Duodenal mucosa (tissue), 2 donors: ENCODE measurements at regions not wholly inside any gene's neighbourhood (a gene's known extent, or its start where the extent isn't known, plus 50 kb on each side); places are given as distances from the start of the nearest gene placed in this dataset.

Experiments
- H3K27ac ChIP-seq: one replicate; pipeline ENCODE4 v1.7.0; 2013; ENCODE audit warnings: low read depth, low read length
- H3K27me3 ChIP-seq, 2 donors: one replicate each; pipeline ENCODE4 v1.7.0; 2013; ENCODE audit warnings: low read length in 2 of 2, control low read depth in 1 of 2; ENCODE audit not compliant: insufficient read depth in 2 of 2, control insufficient read depth in 1 of 2
- H3K36me3 ChIP-seq, 2 donors: one replicate each; pipeline ENCODE4 v1.7.0; 2013; ENCODE audit warnings: low read length in 2 of 2, control low read depth in 1 of 2; ENCODE audit not compliant: insufficient read depth in 2 of 2, control insufficient read depth in 1 of 2
- H3K4me1 ChIP-seq, 2 donors: one replicate each; pipeline ENCODE4 v1.7.0; 2013; ENCODE audit warnings: low read length in 2 of 2, control low read depth in 1 of 2; ENCODE audit not compliant: insufficient read depth in 2 of 2, control insufficient read depth in 1 of 2
- H3K4me3 ChIP-seq, 2 donors: one replicate each; pipeline ENCODE4 v1.7.0; 2013; ENCODE audit warnings: low read length in 2 of 2, low read depth in 1 of 2
- H3K9ac ChIP-seq, 2 donors: one replicate each; pipeline ENCODE4 v1.7.0; 2013; ENCODE audit warnings: low read length in 2 of 2, low read depth in 1 of 2
- H3K9me3 ChIP-seq, 2 donors: one replicate each; pipeline ENCODE4 v1.7.0; 2013; ENCODE audit warnings: low read length in 2 of 2, control low read depth in 1 of 2; ENCODE audit not compliant: control insufficient read depth in 1 of 2

GRCh38 chr22:44578110-44578457 lies 80.1 kb upstream of the RTL6 start:
- H3K36me3 ChIP-seq = no peaks in the 10 kb centered on the region
- no peaks in the 10 kb centered on the region for H3K4me1 ChIP-seq
- H3K27me3 ChIP-seq = peaks cover 0 to 8% of the 10 kb centered on the region in 2 donors
- H3K9ac ChIP-seq = no peak overlapping the region
- H3K4me3 ChIP-seq = no peak overlapping the region
- no peaks in the 10 kb centered on the region for H3K9me3 ChIP-seq
- H3K27ac ChIP-seq = no peak overlapping the region

- no peak overlapping the region for H3K4me3 ChIP-seq
Observed at GRCh38 chr22:44577391-44578109, 79.5 kb upstream of the RTL6 start.

GRCh38 chr22:44576311-44577260 lies 78.6 kb upstream of the RTL6 start:
- H3K27me3 ChIP-seq = peaks cover 0 to 8% of the 10 kb centered on the region in 2 donors
- no peaks in the 10 kb centered on the region for H3K9me3 ChIP-seq
- no peak overlapping the region for H3K27ac ChIP-seq
- H3K36me3 ChIP-seq = no peaks in the 10 kb centered on the region
- no peaks in the 10 kb centered on the region for H3K4me1 ChIP-seq
- H3K4me3 ChIP-seq = no peak overlapping the region
- no peak overlapping the region for H3K9ac ChIP-seq

More at GRCh38 chr22:44577391-44578109, 79.5 kb upstream of the RTL6 start:
- Histone ChIP-seq H3K27ac (no peak overlapping the region), H3K9me3 (no peaks in the 10 kb centered on the region), H3K9ac (no peak overlapping the region), H3K36me3 (no peaks in the 10 kb centered on the region), H3K4me1 (no peaks in the 10 kb centered on the region), H3K27me3 (peaks cover 0 to 8% of the 10 kb centered on the region in 2 donors)

DNA sequence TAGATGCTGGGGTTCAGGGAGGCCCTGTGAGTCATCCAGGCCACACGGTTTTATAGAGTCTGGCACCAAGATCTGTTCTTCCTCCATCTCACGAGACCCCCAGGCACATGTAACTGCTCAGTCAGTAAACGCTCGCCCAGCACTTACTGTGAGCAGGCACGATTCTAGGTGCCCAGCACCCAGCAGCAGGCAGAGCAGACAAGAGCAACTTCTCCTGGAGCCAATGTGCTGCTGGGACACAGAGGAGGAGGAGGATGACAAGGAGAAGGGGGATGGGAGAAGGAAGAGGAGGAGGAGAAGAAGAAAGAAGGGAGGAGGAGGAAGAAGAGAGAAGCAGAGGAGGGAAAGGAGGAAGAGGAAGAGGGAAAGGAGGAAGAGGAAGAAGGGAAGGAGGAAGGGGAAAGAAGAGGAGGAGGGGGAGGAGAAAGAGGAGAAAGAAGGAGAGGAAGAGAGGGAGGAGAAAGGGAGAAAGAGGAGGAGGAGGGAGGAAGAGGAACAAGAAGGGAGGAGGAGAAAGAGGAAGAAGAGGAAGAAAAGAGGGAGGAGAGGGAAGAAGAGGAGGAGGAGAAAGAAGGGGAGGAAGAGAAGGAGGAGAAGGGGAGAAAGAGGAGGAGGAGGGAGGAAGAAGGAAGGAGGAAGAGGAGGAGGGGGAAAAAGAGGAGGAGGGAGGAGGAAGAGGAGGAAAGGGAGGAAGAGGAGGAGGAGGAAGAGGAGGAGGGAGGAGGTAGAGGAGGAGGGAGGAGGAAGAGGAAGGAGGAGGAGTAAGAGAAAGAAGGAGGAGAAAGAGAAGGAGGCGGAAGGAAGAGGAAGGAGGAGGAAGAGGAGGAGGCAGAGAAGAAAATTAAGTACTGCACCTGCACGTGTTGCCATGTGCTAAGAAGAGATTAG lies 77.6 kb upstream of the RTL6 start:
- Histone ChIP-seq H3K36me3 (no peaks in the 10 kb centered on the region), H3K27ac (no peak overlapping the region), H3K9ac (no peak overlapping the region), H3K27me3 (peaks cover 0 to 12% of the 10 kb centered on the region in 2 donors), H3K4me3 (no peak overlapping the region), H3K9me3 (no peaks in the 10 kb centered on the region), H3K4me1 (no peaks in the 10 kb centered on the region)

- no peaks in the 10 kb centered on the region for H3K9me3 ChIP-seq
- H3K9ac ChIP-seq = no peak overlapping the region
- no peaks in the 10 kb centered on the region for H3K4me1 ChIP-seq
- H3K4me3 ChIP-seq = no peak overlapping the region
- peaks cover 0 to 12% of the 10 kb centered on the region in 2 donors for H3K27me3 ChIP-seq
- no peaks in the 10 kb centered on the region for H3K36me3 ChIP-seq
- H3K27ac ChIP-seq = no peak overlapping the region
Observed at GRCh38 chr22:44574640-44575380, 76.8 kb upstream of the RTL6 start.

- no peaks in the 10 kb centered on the region for H3K9me3 ChIP-seq
- H3K27ac ChIP-seq = no peak overlapping the region
- H3K4me3 ChIP-seq = no peak overlapping the region
- H3K9ac ChIP-seq = no peak overlapping the region
- no peaks in the 10 kb centered on the region for H3K36me3 ChIP-seq
- H3K4me1 ChIP-seq = no peaks in the 10 kb centered on the region
- H3K27me3 ChIP-seq = peaks cover 0 to 12% of the 10 kb centered on the region in 2 donors
Observed at GRCh38 chr22:44574057-44574639, 76.1 kb upstream of the RTL6 start.

DNA sequence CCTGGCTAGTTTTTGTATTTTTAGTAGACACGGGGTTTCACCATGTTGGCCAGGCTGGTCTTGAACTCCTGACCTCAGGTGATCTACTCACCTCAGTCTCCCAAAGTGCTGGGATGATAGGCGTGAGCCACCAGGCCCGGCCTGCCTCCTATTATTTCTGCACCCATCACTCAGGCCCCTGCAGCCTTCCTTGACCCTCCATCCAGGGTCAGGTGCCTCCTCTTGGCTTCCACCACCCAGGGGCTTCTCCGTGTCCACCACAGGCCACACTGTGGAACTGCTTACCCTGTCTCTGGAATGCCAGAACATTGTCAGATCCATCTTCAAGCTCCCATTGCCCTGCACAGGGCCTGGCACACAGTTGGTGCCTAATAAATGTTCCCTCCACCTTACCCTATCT lies 75.4 kb upstream of the RTL6 start:
- no peak overlapping the region for H3K9ac ChIP-seq
- H3K4me1 ChIP-seq = no peaks in the 10 kb centered on the region
- no peak overlapping the region for H3K4me3 ChIP-seq
- no peaks in the 10 kb centered on the region for H3K36me3 ChIP-seq
- H3K9me3 ChIP-seq = no peaks in the 10 kb centered on the region
- peaks cover 0 to 12% of the 10 kb centered on the region in 2 donors for H3K27me3 ChIP-seq
- no peak overlapping the region for H3K27ac ChIP-seq

DNA sequence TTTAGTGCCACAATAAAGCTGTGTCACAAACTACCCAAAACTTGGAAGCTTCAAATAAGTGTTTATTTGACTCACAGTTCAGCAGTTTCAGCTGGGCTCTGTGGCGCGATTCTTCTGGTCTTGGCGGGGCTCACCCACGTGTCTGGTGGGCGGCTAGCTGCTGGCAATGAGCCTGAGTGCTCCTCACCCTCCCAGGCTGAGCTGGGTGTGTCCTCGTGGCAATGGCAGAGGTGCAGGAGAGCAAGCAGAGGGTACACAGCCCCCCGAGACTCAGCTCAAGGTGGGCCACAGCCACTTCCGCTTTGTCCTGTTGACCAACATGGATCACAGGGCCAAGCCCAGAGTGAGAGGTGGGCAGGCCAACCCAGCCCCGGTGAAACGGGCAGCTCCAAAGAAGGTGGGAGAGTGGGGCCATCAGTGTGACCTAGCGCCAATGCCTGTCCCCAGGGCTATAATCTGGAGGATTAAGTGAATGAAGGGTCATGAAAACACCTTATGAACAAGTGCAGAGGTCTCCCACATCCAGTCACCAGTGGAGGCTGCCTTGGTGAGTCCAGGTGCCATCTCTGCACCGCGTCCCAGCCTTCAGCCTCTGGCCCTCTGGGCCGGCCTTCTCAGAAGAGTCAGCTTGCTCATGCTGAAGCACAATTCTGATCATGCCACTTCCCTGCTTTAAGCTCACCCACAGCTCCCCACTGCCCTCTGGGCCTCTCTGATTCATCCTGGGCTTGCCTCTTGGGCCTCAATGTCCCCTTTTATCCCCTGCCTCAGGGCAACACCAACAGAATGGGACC lies 74.6 kb upstream of the RTL6 start:
- no peak overlapping the region for H3K4me3 ChIP-seq
- no peaks in the 10 kb centered on the region for H3K4me1 ChIP-seq
- H3K27me3 ChIP-seq = peaks cover 0 to 12% of the 10 kb centered on the region in 2 donors

More for the DNA sequence above, 74.6 kb upstream of the RTL6 start:
- Histone ChIP-seq H3K9ac (no peak overlapping the region), H3K9me3 (no peaks in the 10 kb centered on the region), H3K36me3 (no peaks in the 10 kb centered on the region), H3K27ac (no peak overlapping the region)
